HG02642 (cell line): ENCODE measurements at regions not wholly inside any gene's neighbourhood (a gene's known extent, or its start where the extent isn't known, plus 50 kb on each side); places are given as distances from the start of the nearest gene placed in this dataset.
"Not testable (repeated sequence)": the region's sequence is repeated elsewhere in the genome, so short reads cannot be mapped to it uniquely, and the experiment has no call there.

ENCODE experiments used
- ATAC-seq: cut with Tn5 transposase; IDR thresholded peaks from one replicate; pipeline ENCODE4 v1.9.1; 2021; ENCODE audit warnings: mild to moderate bottlenecking; ENCODE audit not compliant: unreplicated experiment, poor library complexity

DNA sequence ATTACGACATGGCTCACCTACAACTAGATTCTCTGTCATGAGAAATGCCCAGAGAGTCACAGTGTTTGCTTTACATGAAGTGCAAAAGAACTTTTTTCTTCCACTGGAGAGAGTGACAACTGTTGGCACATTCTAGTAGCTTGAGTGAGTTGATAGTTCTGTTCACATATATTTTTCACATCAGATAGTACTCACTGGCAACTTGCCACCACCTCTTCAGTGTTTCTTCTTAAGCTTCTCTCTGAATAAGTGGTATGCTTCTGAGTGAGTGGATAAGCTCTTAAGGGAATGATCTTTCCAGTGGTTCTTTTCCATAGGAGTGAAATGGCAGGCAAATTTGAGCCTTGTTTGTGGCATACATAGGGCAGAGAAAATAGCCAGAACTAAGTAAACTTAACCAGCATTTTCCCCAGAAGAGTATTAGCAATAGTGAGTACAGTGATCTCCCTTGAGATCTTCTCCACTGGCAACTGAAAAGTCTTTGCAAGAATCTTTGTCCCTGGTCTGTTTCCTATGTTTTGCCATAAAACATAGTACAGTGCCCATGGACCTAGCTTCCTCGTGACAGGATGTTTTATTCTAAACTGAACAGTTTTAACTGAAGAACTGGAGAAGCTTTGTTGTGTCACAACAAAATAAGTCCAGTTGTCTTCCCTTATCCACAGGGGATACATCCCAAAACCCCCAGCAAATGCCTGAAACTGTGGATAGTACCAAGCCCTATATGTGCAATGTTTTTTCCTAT lies 125.4 kb upstream of the CDK13 start:
- ATAC-seq = no peak

DNA sequence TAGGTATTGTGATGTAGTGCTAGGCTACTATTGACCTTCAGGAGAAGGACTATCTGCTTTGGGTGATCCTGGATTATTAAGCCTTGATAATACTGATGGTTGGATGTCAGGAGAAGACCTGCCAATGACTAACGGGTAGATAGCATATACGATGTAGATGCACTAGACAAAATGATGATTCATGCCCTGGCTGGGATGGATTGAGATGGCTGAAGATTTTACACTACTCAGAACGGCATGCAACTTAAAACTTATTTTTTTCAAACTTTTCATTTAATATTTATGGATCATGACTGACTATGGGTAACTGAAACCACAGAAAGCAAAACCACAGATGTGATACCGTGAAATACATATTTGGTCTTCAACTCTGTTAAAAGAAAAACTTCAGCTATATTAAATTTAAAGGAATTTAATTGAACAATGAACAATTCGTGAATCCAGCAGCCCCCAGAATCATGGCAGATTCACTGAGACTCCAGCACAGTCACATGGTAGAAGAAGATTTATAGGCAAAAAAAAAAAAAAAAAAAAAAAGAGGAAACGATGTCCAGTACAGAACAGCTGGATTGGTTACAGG lies 124.6 kb upstream of the CDK13 start:
- no peak for ATAC-seq

DNA sequence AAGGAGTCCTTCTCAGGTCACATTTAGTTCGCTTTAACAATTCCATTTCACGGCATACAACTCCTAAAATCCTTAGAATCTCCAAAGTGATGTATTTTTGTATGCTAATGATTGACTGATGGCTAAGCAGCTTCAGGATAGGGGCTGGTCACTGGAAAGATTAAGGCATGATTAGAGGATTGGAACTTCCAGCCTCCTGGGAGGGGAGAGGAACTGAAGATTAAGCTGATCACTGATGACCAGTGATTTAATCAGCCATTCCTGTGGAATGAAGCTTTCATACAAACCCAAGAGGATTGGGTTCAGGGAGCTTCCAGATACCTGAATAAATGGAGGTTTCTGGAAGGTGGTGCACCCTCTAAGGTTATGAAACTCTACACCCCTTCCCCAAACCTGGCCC lies 123.9 kb upstream of the CDK13 start:
- ATAC-seq = no peak

DNA sequence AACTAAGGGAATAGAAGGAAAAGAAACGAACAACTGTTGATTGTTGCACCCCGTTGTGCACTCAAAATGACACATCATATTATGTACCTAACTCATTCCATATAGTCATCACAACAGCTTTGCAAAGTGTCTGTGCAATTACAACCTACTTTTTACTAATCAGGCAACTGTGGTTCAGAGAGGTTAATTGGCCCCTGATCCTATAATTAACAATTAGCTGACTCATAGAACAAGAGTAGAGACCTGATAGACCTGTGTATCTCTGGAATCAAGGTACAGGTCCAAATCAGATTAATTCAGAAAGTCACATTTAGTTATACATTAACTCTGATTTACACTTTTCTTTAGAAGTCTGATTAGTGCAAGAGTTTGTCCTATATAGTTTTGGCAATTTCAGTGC lies 122.5 kb upstream of the CDK13 start:
- ATAC-seq = no peak

DNA sequence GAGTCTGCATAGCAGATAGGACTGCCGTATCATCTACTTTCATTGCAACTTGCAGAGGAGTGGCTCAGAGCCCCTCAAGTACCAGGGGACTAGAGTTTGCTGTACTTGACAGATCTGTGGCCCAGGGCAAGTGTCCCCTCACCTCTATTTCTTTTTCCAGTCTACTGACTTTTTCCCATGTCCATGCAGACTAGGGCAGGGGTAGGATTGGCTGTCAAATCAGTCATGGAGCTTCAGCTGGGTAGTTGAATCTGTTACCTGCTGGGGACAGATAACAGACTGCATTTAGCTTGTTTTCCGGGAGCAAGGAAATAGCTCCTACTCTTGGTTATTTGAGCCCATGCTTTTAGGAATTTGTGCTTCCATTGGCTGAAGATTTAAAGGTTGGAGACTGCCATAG lies 121.0 kb upstream of the CDK13 start:
- no peak for ATAC-seq

DNA sequence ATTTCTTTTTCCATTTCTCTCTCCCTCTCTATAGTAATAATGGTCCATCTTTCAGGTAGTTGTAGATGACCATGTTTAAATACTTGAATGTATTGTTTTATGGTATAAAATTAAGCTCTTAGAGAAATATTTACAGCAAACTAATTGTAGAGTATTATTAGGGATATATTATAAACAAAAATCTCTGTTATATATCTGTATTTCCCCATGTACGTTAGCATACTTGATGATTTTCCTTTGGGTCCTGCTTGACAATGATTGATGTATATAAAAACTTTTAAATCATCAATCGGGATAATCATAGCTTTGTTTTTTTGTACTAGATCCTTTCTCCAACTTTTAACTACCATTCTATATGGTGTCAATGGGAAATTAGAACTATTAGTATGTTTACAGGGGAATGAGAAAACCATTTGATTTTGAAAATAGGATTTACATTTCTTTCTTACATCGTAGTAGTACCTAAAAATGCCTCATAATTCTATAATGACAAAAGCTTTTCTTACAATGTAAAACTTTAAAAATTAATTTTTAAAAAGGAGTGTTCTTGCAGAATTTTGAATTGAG lies 117.5 kb upstream of the CDK13 start:
- ATAC-seq = no peak

DNA sequence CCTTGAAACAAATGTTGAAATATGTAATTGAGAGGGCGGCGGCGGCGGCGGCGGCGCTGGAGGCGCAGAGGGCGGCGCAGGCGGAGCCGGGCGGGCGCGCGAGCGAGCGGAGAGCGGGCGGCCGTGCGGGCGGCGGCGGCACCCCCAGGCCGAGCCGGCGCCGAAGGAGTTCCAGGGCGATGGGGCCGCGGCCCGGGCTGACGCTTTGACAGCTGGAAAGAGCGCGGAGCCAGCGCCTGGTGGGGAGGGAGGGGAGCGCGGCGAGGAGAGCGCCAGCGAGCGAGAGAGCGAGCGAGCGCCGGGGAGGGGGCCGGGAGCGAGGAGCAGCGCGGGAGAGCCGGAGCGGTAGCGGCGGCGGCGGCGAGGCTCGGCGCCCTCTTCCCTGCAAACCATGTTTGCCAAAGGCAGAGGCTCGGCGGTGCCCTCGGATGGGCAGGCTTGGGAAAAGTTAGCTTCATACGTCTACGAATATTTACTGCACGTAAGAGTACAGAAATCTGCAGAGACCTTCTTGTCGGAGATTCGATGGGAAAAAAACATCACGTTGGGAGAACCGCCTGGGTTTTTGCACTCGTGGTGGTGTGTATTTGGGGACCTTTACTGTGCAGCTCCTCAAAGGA lies 116.8 kb upstream of the CDK13 start:
- peak; percentile 64 for ATAC-seq

DNA sequence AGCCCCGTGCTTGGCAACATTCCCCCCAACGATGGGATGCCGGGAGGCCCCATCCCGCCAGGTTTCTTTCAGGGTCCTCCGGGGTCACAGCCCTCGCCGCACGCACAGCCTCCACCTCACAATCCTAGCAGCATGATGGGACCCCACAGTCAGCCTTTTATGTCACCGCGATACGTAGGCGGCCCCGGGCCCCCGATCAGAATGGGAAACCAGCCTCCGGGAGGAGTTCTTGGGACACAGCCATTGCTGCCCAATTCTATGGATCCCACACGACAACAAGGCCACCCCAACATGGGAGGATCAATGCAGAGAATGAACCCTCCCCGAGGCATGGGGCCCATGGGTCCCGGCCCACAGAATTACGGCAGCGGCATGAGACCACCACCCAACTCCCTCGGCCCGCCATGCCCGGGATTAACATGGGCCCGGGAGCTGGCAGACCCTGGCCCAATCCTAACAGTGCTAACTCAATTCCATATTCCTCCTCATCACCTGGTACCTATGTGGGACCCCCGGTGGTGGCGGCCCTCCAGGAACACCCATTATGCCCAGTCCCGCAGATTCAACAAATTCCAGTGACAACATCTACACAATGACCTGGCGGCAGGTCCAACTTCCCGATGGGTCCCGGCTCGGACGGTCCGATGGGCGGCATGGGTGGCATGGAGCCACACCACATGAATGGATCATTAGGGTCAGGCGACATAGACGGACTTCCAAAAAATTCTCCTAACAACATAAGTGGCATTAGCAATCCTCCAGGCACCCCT lies 116.0 kb upstream of the CDK13 start:
- not testable (repeated sequence) for ATAC-seq

DNA sequence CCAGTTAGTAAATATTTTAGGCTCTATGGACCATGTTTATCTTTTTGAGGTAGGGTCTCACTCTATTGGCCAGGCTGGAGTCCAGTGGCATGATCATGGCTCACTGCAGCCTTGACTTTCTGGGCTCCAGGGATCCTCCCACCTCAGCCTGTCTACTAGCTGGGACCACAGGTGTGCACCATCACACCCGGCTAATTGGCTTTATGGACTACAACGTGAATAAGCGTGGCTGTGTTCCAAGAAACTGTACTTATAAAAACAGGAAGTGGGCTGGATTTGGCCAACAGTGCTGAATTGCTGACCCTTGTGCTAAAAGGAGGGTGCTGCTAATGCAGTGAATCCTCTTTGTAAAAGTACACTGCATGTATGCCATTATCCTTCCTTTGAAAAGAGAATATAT lies 111.7 kb upstream of the CDK13 start:
- no peak for ATAC-seq

DNA sequence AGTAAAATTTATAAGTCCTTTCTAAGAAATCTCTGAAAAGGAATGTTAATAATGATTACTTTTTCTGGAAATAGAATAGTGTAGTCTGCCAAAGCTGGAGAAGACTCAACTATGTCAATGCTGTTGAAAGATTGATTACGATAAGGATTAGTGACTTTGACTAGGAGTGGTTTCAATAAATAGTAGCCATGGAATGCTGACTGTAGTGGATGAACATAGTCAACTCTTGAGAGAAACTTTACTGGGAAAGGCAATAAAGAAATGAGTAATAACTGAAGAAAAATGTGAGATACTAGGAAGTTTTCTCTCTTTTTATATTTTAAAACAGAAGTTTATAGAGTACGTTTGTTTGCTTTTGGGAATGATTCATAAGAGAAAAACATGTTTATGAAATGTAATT lies 105.0 kb upstream of the CDK13 start:
- no peak for ATAC-seq

DNA sequence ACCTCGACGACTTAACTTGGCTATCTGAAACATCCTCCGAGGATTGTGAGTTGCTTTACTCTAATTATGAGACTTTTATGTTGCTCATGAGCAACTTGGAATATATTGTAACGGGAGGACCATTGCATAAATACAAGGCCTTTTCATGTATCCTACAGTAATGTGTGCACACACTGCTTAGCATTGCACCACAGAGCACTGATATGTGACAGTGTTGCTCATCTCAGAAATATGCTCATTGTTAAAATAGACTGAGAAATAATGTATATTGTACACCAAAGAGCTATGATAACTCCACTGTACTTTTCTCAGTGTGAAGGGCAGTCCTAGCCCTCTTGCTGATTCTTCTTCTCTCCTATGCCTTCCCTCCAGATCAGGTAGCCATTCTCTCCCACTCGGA lies 102.8 kb upstream of the CDK13 start:
- no peak for ATAC-seq

DNA sequence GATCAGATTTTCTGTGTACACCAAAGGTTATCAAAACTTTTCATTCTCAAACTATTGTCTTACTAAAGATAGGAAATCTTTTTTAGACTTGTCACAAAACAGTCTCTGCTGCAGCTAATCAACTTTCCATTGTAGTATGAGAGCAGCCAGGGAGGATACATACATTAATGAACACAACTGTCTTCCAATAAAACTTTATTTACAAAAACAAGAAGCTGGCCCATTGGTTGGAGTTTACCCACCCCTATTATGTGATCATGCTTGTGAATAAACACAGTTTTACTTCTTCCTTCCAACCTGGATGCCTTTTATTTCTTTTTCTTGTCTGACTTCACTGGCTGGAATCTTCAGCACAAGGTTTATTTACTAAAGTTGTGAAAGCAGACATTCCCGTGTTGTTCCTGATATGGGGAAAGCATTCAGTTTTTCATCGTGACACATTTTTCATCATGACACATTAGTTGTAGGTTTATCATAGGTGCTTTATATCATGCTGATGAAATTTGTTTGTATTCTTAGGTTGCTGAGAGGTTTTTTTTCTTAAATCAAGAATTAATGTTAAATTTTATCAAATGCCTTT lies 98.5 kb upstream of the CDK13 start:
- ATAC-seq = no peak

DNA sequence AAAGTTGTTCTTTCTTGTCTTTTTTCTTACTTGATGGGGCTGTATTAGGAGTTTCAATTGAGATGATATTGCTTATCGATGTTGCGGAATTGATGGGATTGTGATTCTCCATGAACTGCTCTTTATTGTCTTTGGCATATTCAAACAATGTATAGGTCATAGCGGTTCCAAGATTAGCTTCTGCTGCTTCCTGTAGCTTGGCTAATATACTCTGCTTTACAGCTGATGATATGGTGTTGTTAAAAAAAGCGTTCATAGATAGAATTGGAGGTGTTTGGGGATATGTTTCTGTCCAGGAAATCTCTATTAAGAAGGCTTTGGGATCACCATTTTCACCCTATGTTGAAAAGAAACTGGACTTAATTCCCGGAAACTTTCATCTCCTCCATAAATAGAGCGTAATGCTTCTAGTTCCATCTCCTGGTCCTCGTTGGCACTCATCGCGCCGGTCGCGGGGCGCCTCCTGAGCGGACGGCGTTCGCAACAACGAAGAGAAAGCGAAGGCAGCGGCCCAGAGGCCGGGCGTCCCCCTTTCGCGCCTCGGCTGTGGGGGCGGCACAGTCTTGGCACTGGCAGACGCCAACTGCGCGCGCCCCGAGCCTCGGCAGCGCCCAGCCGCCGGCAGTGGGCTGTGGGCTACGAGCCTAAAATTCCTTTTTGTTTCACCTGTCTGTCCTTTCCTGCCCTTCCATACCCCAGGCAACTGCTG lies 95.3 kb upstream of the CDK13 start:
- ATAC-seq = peak; percentile 86

DNA sequence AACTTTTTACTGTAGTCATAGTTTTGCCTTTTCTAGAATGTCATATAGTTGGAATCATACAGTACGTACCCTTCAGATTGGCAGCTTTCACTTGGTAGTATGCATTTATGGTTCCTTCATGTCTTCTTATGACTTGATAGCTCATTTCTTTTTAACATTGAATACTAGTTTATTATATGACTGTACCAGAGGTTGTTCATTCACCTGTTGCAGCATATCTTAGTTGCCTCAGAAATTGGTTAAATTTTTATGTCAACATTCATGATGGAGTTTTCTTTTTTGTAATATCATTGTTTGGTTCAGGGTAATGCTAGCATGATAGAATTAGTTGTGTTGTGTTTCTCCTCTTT lies 94.8 kb upstream of the CDK13 start:
- no peak for ATAC-seq

DNA sequence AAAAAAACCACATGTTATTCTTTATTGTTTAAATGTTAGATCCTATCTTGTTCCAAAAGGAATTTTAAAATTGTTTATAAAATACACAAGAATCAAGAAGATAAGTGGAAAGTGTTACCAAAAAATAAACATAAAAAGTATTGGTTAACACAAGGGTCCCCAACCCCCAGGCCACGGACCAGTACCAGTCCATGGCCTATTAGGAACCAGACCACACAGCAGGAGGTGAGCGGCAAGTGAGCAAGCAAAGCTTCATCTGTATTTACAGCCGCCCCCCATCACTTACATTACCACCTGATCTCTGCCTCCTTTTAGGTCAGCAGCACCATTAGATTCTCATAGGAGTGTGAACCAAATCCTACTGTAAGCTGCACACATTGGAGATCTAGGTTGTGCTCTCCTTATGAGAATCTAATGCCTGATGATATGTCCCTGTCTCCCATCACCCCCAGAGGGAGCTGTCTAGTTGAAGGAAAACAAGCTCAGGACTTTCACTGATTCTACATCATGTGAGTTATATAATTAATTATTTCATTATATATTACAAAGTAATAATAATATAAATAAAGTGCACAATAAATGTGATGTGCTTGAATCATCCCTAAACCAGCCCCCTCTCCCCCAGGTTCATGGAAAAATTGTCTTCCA lies 86.3 kb upstream of the CDK13 start:
- not testable (repeated sequence) for ATAC-seq

DNA sequence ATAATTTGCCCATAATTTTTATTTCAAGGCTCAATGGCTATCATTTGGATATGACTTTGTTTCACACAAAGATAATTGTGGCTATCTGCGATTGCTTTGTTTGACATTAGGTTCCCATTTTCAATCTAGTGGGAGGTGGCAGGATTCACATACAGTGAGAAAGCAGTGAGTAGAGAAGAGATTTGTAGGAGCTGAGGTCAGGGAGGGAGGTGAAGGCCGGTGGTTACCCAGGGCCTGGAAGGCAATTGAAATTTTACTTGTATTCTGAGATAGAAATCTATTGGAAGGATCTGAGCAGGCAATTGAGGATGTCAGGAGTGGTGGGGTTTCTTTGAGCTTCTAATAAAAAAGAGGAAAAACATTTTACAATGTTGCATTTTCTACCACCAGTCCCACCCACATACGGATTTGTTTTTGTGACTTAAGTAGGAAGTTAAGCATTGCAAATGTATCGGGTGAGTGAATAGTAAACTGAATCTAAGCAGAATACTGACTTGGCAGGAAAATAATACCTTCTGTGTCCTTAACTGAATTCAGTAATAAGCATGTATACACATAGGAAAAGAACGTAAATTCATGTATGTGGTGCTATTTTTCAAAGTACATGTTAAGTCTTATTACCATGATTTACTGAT lies 80.1 kb upstream of the CDK13 start:
- ATAC-seq = not testable (repeated sequence)

DNA sequence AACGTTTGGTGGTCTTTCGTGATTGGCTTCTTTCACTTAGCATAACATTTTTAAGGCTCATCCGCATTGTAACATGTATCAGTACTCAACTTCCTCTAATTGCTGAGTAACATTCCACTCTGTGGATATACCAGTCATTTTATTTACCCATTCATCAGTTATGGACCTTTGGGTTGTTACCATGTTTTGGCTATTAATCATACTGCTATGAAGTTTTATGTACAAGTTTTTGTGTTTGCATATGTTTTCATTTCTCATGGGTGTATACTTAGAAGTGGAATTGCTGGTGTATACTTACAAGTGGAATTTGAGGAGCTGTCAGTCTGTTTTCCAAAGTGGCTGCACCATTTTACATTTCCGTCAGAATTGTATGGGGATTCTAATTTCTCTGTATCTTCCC lies 78.4 kb upstream of the CDK13 start:
- not testable (repeated sequence) for ATAC-seq

DNA sequence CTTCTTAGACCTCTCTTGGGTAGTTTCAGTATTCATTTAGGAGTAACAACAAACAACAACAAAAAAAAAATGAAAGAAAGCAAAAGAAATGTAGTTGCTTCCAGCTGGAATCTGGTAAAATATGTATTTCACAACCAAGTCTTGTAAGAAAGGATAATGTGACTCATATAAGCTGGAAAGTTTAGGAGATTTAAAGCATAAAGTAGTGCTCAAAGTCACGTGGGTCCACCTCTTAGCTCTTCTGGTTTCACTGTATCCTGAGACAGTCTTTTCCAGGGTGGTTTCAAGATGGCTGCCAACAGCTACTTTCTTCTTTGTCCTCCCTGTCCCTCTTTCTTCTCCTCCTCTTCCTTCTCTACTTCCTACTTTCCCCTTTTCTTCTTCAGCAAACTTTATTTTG lies 69.5 kb upstream of the CDK13 start:
- ATAC-seq = no peak
